SK-N-SH (cell line): ENCODE measurements at regions not wholly inside any gene's neighbourhood (a gene's known extent, or its start where the extent isn't known, plus 50 kb on each side); places are given as distances from the start of the nearest gene placed in this dataset.

Source experiments
- MEF2A ChIP-seq: IDR thresholded peaks from 2 replicates; pipeline ENCODE4 v1.4.0; 2012; ENCODE audit warnings: low read depth, borderline replicate concordance
- SIN3A ChIP-seq: IDR thresholded peaks from 2 replicates; pipeline ENCODE4 v1.6.1; 2012; ENCODE audit warnings: low read depth, mild to moderate bottlenecking, low read length, moderate library complexity, borderline replicate concordance
- TF ChIP-seq, protein P1 (sequence below): fragments of 200-600 bp; sonication (generic); IDR thresholded peaks from 2 replicates; pipeline ENCODE4 v1.6.1; 2017; ENCODE audit warnings: antibody characterized with exemption, mild to moderate bottlenecking, moderate library complexity

GRCh38 chr17:54418467-54418866, 482.2 kb upstream of the TOM1L1 start:
- TF ChIP-seq MEF2A (no peak), SIN3A (no peak)
- TF ChIP-seq, protein P1, sequence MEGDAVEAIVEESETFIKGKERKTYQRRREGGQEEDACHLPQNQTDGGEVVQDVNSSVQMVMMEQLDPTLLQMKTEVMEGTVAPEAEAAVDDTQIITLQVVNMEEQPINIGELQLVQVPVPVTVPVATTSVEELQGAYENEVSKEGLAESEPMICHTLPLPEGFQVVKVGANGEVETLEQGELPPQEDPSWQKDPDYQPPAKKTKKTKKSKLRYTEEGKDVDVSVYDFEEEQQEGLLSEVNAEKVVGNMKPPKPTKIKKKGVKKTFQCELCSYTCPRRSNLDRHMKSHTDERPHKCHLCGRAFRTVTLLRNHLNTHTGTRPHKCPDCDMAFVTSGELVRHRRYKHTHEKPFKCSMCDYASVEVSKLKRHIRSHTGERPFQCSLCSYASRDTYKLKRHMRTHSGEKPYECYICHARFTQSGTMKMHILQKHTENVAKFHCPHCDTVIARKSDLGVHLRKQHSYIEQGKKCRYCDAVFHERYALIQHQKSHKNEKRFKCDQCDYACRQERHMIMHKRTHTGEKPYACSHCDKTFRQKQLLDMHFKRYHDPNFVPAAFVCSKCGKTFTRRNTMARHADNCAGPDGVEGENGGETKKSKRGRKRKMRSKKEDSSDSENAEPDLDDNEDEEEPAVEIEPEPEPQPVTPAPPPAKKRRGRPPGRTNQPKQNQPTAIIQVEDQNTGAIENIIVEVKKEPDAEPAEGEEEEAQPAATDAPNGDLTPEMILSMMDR: no peak
